HUDEP-2 (cell line): ENCODE measurements at regions not wholly inside any gene's neighbourhood (a gene's known extent, or its start where the extent isn't known, plus 50 kb on each side); places are given as distances from the start of the nearest gene placed in this dataset.
"Not testable (repeated sequence)": the region's sequence is repeated elsewhere in the genome, so short reads cannot be mapped to it uniquely, and the experiment has no call there.

ENCODE experiments used
- DNase-seq, 76 experiments: peaks; one replicate each; lab custom pipeline; 2025; ENCODE audit not compliant: unreplicated experiment in 76 of 76; lab: John Stamatoyannopoulos, UW

- peak in 4 of 76 experiments; percentile 7 to 16 (median 9) for DNase-seq
Measured at GRCh38 chr1:242826701-242827336, 302.3 kb upstream of the PLD5 start.

DNA sequence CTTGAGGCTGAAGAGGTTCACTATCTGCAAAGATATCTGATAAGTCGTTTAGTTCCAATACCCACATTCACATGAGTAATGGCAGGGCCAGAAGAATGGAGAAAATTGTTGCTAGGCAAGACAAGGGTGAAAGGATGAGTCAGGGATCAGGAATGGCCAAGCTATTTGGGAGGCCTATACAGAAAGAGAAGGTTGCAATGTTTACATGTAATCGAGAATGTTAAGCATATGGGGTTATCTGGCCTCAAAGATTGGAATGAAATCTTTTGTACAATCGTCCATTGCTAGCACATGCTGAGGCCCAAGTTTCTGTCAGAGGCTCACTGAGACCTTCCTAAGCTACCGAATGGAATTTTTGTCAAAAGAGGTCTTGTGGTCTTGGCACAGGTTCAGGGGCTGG, 299.9 kb upstream of the PLD5 start:
- DNase-seq, result no peak

DNA sequence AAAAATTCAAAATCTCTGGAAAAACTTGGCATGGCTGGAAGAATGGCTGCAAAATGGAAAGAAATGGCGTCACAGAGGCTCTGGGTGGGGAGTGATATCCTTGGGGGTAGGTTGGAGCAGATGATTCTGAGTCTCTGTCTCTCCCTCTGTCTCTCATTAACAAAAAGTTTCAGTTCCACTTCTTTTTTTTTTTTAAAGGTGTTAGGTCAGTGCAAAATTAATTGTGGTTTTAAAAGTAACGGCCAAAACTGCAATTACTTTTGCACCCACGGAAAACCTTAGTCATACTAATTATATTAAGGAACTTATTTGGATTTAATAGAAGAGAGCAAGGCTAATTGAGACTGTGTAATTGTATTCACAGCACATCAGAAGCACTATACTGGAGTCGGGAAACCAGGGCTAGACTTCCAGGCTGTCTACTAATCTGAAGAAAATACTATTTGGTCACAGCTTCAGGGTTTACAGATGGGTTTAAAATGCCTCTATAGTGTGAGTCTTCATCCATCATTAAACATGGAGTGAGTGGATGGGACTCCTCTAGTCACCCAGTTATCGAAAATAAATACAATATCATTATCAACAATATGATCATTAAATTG, 289.1 kb upstream of the PLD5 start:
- no peak for DNase-seq

DNA sequence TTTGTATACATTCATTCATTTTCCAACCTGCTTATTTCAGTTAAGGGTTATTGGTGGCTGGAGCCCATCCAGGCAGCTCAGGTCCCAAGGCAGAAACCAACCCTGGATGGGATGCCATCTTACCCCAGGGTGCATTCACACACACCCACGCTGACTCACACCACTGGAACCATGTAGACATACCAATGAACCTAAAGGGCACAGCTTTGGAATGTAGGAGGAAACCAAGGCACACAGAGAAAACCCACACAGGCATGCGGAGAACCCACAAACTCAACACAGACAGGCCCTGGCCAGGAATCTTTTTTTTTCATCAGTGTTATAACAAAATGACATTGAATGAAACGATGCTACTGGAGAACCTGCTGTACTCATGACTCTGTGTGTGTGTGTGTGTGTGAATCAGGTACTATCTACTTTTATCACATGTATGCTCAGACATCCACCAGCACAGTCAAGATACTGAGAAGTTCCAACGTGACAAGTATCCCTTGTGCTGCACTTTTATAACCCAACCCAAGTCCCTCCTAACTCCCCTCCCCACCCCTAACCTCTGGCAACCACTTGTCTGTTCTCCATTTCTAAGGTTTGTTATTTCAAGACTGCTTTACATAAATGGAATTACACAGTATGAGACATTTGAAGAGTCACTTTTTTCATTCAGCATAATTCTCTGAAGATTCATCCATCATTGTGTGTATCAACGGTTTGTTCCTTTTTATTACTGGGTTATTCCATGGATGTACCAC, 286.8 kb upstream of the PLD5 start:
- DNase-seq, result no peak

GRCh38 chr1:242806324-242806723, 281.8 kb upstream of the PLD5 start:
- no peak for DNase-seq

GRCh38 chr1:242805360-242805759, 280.9 kb upstream of the PLD5 start:
- DNase-seq, result not testable (repeated sequence)

- DNase-seq, result no peak
Measured at GRCh38 chr1:242802973-242803372, 278.5 kb upstream of the PLD5 start.

GRCh38 chr1:242800521-242800920, 276.0 kb upstream of the PLD5 start:
- DNase-seq, result no peak

GRCh38 chr1:242797856-242798255, 273.4 kb upstream of the PLD5 start:
- no peak for DNase-seq

- DNase-seq, result no peak
Measured at GRCh38 chr1:242788771-242789170, 264.3 kb upstream of the PLD5 start.

DNA sequence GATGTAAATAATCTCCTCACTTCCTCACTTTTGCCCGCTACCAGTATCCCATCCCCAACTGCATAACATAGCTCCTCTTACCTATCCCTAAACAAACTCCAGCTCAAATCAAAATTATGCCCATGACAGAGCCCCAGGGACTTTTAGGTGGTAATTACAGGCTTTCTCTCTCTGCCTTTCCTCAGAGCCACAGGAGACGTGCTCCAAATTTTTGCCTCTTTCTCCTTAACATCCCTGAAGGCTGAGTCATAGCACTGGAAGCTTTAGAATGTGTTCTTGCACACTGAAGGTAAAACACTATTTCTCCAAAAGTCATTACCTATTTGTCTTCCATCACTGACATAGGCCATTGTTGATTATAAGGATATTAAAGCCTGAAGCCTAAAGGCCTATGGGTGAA, 263.5 kb upstream of the PLD5 start:
- DNase-seq, result no peak

DNA sequence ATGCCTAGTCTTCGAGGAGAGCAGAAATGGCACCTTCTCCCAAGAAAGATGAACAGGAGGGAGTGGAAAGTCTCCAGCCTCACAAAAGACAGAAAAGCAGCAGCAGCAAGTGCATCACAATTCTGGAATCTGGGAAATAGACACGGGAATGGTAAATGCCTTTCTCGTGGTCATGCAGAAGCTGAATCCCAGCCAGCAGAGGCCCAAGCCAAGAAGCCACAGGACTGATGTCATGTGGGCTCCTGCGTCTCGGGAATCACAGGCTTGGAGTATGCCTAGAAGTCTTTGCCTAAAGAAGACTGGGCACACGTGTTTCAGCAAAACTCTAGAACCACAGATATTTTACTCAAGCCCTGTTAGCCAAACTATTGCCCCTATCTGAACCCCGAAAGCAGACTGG, 260.3 kb upstream of the PLD5 start:
- no peak for DNase-seq

- no peak for DNase-seq
Measured at GRCh38 chr1:242784084-242784483, 259.6 kb upstream of the PLD5 start.

GRCh38 chr1:242774256-242774655, 249.8 kb upstream of the PLD5 start:
- no peak for DNase-seq

DNA sequence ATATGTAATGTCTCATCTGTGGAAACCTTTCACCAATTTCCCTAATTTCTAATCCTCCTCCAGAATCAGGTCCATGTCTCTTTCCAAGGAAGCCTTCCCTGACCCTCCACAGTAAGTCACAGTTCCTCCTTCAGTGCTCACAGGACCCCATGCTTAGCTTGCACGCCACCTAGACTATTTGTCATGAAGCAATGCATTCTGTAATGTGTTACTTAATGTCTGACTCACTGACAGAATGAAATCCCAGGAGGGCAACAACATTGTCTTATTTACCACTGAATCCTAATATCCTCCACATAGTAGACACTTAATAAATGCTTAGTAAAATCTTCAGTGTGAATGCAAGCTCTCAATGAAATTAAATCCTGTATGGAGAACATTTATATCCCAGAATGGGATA, 245.9 kb upstream of the PLD5 start:
- no peak for DNase-seq

DNA sequence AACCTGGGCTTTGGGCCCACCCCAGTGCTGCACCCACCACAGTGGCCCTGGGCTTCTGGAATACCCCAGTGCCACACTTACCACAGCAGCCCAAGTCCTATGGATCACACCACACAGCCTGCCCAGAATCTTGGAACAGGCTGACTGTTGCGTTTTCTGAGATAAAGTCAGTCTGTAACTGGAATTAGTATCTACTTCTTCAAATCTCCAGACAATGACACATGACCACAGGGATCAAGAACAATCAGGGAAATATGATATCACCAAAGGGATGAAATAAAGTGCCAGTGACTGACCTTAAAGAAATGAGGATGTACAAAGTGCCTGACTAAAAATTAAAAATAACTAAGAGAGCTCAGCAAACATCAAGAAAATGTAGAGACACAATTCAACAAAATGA, 239.7 kb upstream of the PLD5 start:
- no peak for DNase-seq

GRCh38 chr1:242761556-242761955, 237.1 kb upstream of the PLD5 start:
- no peak for DNase-seq

DNA sequence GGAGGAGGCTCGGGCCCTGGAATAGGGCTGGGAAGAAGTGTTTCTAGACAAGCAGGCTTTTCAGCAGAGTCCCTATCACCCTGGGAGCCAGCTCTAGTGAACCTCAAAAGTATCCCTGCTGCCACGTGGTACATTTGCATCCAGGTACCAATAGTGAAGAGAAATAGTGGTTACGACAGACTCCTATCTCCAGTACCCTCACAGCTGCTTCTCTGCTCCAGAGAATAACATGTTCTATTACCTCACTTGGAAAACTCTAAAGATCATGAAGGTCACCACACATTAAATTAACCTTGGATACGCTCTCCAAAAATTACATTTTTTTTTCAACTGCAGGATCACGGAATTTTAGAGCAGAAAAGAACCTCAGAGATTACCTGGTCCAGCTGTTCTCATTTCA, 230.4 kb upstream of the PLD5 start:
- no peak for DNase-seq

DNA sequence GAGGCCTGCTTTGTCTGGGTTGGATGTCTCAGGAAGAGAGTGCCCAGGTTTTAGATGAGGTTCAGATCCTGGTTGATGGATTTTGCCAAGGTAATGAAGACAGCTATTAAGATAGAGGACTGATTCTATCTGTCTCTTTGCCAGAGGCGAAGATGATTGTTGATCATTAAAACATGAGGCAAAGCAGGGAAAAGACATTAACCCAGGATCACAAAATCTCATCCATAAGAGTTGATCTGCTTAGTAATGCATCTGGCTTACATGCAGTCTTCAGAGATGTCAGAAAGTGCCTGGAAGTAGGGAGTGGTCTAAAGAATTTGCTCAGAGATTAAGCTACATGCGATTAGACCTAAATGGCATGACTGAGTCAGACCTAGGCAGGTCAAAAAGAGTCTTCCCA, 229.6 kb upstream of the PLD5 start:
- DNase-seq, result no peak

GRCh38 chr1:242747233-242747632, 222.7 kb upstream of the PLD5 start:
- no peak for DNase-seq

DNA sequence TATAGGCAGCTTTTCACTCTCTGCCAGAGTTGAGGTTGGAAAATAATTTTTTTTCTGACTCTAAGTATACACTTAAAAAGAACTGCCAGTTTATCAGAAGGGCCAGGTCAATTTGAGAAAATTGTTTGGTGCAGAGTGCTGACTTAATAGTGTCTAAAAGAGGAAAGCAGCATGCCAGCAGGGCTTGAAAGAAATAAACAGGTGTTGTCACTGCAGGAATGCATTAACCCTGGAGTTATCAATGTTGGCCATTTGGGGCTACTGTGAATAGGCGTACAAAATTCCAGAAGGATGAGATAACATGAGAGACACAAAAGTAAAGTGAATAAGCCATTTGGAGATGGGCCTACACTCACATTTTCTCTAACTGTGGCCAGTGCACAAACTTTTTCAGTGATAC, 220.6 kb upstream of the PLD5 start:
- no peak for DNase-seq
